Activated T-cell treated with anti-CD3 and anti-CD28 coated beads, Interleukin-2, amount 50 U/mL, for 4 hours (primary cell): ENCODE measurements at regions not wholly inside any gene's neighbourhood (a gene's known extent, or its start where the extent isn't known, plus 50 kb on each side); places are given as distances from the start of the nearest gene placed in this dataset.

Source experiments
- ATAC-seq, 2 donors: fragments of 200-7000 bp; cut with Tn5 transposase; one replicate each; pipeline ENCODE4 v1.10.0; 2021
- DNase-seq: peaks from one replicate; pipeline ENCODE4 v3.0.0-alpha.2; 2020
- H3K27me3 Mint-ChIP-seq: one replicate; pipeline ENCODE4 v1.8.0; 2021; ENCODE audit warnings: low read depth, mixed read lengths
- H3K36me3 Mint-ChIP-seq: one replicate; pipeline ENCODE4 v1.8.0; 2022; ENCODE audit warnings: mixed read lengths; ENCODE audit not compliant: insufficient read depth
- H3K4me1 Mint-ChIP-seq: one replicate; pipeline ENCODE4 v1.8.0; 2021; ENCODE audit warnings: low read depth, mixed read lengths
- H3K4me3 Mint-ChIP-seq: one replicate; pipeline ENCODE4 v1.8.0; 2021; ENCODE audit warnings: mild to moderate bottlenecking, moderate library complexity, mixed read lengths
- H3K9me3 Mint-ChIP-seq: one replicate; pipeline ENCODE4 v1.8.0; 2021; ENCODE audit warnings: mixed read lengths

DNA sequence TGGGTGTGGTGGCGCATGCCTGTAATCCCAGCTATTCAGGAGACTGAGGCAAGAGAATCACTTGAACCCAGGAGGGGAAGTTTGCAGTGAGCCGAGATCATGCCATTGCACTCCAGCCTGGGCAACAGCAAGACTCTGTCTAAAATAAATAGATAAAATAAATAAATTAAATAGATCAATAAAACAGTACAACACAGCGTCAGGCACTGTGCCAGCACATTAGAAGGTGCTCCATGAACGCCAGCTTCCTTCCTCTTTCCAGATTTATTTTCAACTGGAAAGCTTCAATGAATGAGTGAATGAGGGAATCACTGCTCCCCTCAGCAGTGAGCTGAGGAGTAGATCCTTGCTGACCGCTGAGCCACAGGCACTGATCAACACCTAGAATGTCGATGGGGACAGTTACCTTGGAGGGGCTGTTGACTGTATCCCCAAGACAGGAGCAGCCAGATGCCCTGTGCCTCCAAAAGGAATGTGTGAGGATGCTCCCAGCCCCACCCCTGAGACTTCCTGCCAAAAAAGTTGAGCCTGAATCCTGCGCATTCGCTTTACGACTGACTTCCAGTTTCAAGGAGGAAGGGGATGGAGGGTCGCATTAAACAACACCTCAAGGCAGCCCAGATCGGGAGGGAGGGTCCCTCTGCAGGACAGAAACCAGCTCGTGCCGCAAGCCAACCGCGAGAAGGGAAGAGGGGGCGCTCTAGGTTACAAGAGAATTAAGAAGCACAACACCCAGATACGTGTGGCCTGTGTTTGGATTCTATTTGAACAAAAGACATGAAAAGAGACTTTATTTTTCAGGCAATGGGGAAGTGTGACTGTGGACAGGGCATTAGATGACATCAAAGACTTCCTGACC, 54.0 kb upstream of the CNOT6 start:
- Mint-ChIP-seq H3K27me3 (peaks cover 25% of the 10 kb centered on the region), H3K9me3 (peaks cover 10% of the 10 kb centered on the region), H3K4me1 (no peaks in the 10 kb centered on the region), H3K36me3 (peaks cover 2% of the 10 kb centered on the region), H3K4me3 (no peak overlapping the region)
- DNase-seq (no peak), ATAC-seq (no peak)

DNA sequence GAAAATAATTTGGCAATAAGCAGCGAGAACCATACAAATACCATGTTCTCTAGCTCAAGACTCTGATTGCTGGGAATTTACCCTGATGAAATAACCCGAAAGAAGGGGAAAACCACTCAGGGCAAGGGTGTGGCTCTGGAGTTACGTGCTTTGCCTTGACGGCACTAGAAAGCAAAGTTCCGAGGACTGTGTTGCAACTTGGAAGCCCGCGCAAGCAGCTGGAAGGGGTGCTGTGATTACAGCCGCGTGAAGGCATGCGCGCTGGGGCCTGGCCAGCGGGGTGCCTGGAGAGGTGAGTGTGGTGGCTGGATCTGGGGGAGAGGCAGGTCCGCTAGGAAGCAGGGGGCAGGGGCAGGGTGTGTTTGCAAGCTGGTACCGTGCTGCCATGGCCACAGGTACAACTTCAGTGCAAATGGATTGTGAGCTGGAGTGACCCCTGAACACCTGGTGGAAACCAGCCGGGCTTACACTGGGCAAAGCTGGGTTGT, 52.6 kb upstream of the CNOT6 start:
- Mint-ChIP-seq H3K36me3 (peaks cover 2% of the 10 kb centered on the region), H3K4me3 (no peak overlapping the region)

More for the DNA sequence above, 52.6 kb upstream of the CNOT6 start:
- Mint-ChIP-seq H3K4me1 (no peaks in the 10 kb centered on the region), H3K27me3 (peaks cover 18% of the 10 kb centered on the region), H3K9me3 (peaks cover 14% of the 10 kb centered on the region)
- DNase-seq = no peak
- ATAC-seq = no peak
